OCI-LY7 (cell line): ENCODE measurements at regions not wholly inside any gene's neighbourhood (a gene's known extent, or its start where the extent isn't known, plus 50 kb on each side); places are given as distances from the start of the nearest gene placed in this dataset.

Experiments
- BruUV-seq: library from RNA; stranded (reverse); fragments of 400-500 nt; replicated peaks from 2 replicates; lab custom pipeline; 2021; lab: Mats Ljungman, UMichigan
- CTCF ChIA-PET: fragments of 300-600 bp; sonication (Branson Sonifier 250); formaldehyde crosslinking; loops from one replicate; lab custom pipeline; 2022; ENCODE audit warnings: antibody characterized with exemption; ENCODE audit not compliant: unreplicated experiment; lab: Charles Lee
- POLR2A ChIA-PET: fragments of 300-600 bp; sonication (Branson Sonifier 250); formaldehyde crosslinking; loops from one replicate; lab custom pipeline; 2022; ENCODE audit warnings: antibody characterized with exemption; lab: Charles Lee
- DNase-seq: peaks from one replicate; pipeline ENCODE4 v3.0.0-alpha.2; 2015; ENCODE audit warnings: low spot score
- H2AFZ ChIP-seq: fragments of 200-600 bp; sonication (generic), shearing (Covaris generic); 2 replicates; pipeline ENCODE4 v1.6.1; 2014; ENCODE audit warnings: mild to moderate bottlenecking, antibody characterized with exemption, low read length, moderate library complexity
- H3K27ac ChIP-seq: fragments of 200-600 bp; sonication (generic); 2 replicates; pipeline ENCODE4 v1.5.1; 2014; ENCODE audit warnings: mixed run types, low read depth, mild to moderate bottlenecking, moderate library complexity, low read length, inconsistent platforms; ENCODE audit not compliant: poor library complexity, severe bottlenecking
- H3K36me3 ChIP-seq: fragments of 200-600 bp; sonication (generic); 2 replicates; pipeline ENCODE4 v1.6.1; 2014; ENCODE audit warnings: mild to moderate bottlenecking, antibody characterized with exemption, low read length, moderate library complexity, mixed read lengths; ENCODE audit not compliant: insufficient read depth
- H3K4me1 ChIP-seq: fragments of 200-600 bp; sonication (generic); 2 replicates; pipeline ENCODE4 v1.5.1; 2014; ENCODE audit warnings: mild to moderate bottlenecking, low read length; ENCODE audit not compliant: insufficient read depth, poor library complexity, severe bottlenecking
- H3K4me2 ChIP-seq: fragments of 200-600 bp; sonication (generic); 2 replicates; pipeline ENCODE4 v1.6.1; 2014; ENCODE audit warnings: mild to moderate bottlenecking, low read length
- H3K4me3 ChIP-seq: fragments of 200-600 bp; sonication (generic); 2 replicates; pipeline ENCODE4 v1.5.1; 2014; ENCODE audit warnings: mild to moderate bottlenecking, low read depth, low read length; ENCODE audit not compliant: poor library complexity, severe bottlenecking
- H3K79me2 ChIP-seq: fragments of 200-600 bp; sonication (generic); 2 replicates; pipeline ENCODE4 v1.6.1; 2016; ENCODE audit warnings: low read depth, mild to moderate bottlenecking, low read length, moderate library complexity, mixed read lengths; ENCODE audit not compliant: insufficient read depth
- H3K9me2 ChIP-seq: fragments of 200-600 bp; sonication (generic); 2 replicates; pipeline ENCODE4 v1.6.1; 2016; ENCODE audit warnings: mild to moderate bottlenecking, low read length, mixed read lengths; ENCODE audit not compliant: insufficient read depth
- H3K9me3 ChIP-seq: fragments of 200-600 bp; sonication (generic); 2 replicates; pipeline ENCODE4 v1.6.1; 2014; ENCODE audit warnings: mild to moderate bottlenecking, mixed run types, low read length, mixed read lengths
- H4K20me1 ChIP-seq: fragments of 200-600 bp; sonication (generic); 2 replicates; pipeline ENCODE4 v1.6.1; 2014; ENCODE audit warnings: mild to moderate bottlenecking, antibody characterized with exemption, low read length, moderate library complexity, mixed read lengths; ENCODE audit not compliant: insufficient read depth
- CTCF ChIP-seq: fragments of 200-600 bp; sonication (generic); conservative IDR thresholded peaks from 2 replicates; pipeline ENCODE4 v1.5.1; 2014; ENCODE audit warnings: mild to moderate bottlenecking, antibody characterized with exemption, low read length, moderate library complexity, mixed read lengths
- EZH2phosphoT487 ChIP-seq: fragments of 200-600 bp; sonication (generic); IDR thresholded peaks from 2 replicates; pipeline ENCODE4 v1.6.1; 2018; ENCODE audit warnings: low read depth, borderline replicate concordance, mild to moderate bottlenecking, mixed run types, antibody characterized with exemption, low read length, moderate library complexity, mixed read lengths
- intact Hi-C: fragments of 100-400 bp; cut with micrococcal nuclease; formaldehyde crosslinking; loops from one replicate; pipeline ENCODE4 v1.10.0; 2022; ENCODE audit not compliant: unreplicated experiment

DNA sequence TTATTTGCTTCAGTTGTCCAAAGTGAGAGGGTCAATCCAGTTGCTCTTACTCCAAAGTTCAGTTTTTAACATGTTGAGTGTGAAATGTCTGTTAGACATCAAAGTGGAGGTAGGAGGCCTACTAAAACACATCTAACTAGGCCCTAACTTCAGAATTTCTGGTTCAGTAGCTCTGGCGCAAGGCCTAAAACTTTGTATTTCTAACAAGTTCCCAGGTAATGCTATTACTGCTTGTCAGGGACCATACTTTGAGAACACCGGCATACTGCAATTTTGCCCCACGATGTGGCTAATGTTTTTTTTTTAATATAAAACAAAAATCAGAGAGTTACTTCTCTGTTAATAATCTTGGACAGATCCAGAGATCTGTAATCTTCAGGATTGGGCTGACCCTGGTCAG lies 72.4 kb upstream of the LRRC55 start:
- Histone ChIP-seq H3K4me3 (no peak overlapping the region), H2AFZ (no peak overlapping the region), H3K9me3 (no peaks in the 10 kb centered on the region), H3K36me3 (no peaks in the 10 kb centered on the region), H3K4me1 (no peaks in the 10 kb centered on the region), H3K4me2 (no peak overlapping the region), H3K79me2 (no peaks in the 10 kb centered on the region), H3K27ac (no peak overlapping the region), H4K20me1 (no peaks in the 10 kb centered on the region), H3K9me2 (no peaks in the 10 kb centered on the region)
- TF ChIP-seq CTCF (no peak), EZH2phosphoT487 (no peak)
- intact Hi-C loops = no loop called here
- ChIA-PET POLR2A (no interaction called here), CTCF (no interaction called here)
- no TSS peak for BruUV-seq
- no peak for DNase-seq

- H2AFZ ChIP-seq = no peak overlapping the region
- H3K9me3 ChIP-seq = no peaks in the 10 kb centered on the region
- H3K4me2 ChIP-seq = no peak overlapping the region
- H3K9me2 ChIP-seq = no peaks in the 10 kb centered on the region
- CTCF ChIA-PET = no interaction called here
- no peaks in the 10 kb centered on the region for H3K4me1 ChIP-seq
- POLR2A ChIA-PET = no interaction called here
- H3K27ac ChIP-seq = no peak overlapping the region
- BruUV-seq = no TSS peak
- H3K79me2 ChIP-seq = no peaks in the 10 kb centered on the region
- TF ChIP-seq EZH2phosphoT487 (no peak), CTCF (no peak)
- no peaks in the 10 kb centered on the region for H3K36me3 ChIP-seq
- no peaks in the 10 kb centered on the region for H4K20me1 ChIP-seq
- no peak overlapping the region for H3K4me3 ChIP-seq
- DNase-seq = no peak
- intact Hi-C loops = loop anchor here (10.0 kb wide), 1 partner anchor 267 kb away; no protein-coding TSS in a partner anchor
Measured at GRCh38 chr11:57111619-57112018, 70.1 kb upstream of the LRRC55 start.

DNA sequence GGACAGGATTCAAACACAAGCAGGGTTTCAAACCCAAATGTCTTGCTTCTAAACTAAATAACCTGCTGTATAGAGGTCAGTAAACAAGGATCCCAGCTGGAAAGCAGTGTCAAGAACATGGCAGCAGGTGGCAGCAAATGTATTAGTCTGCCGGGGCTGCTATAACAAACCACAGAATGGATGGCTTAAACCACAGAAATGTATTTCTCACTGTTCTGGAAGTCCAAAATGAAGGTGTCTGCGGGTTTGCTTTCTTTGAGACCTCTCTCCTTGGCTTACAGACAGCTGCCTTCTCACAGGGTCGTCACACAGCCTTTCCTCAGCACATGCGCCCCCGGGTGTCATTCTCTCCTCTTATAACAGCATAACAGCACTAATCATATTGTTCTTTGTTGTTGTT lies 65.1 kb upstream of the LRRC55 start:
- H3K9me3 ChIP-seq = no peaks in the 10 kb centered on the region
- DNase-seq = peak; percentile 37
- no peak overlapping the region for H3K4me3 ChIP-seq
- no peak overlapping the region for H2AFZ ChIP-seq
- no peak overlapping the region for H3K4me2 ChIP-seq
- intact Hi-C loops = loop anchor here (1.0 to 10.0 kb wide), 2 partner anchors 133 to 272 kb away; no protein-coding TSS in a partner anchor
- no peaks in the 10 kb centered on the region for H4K20me1 ChIP-seq
- H3K36me3 ChIP-seq = no peaks in the 10 kb centered on the region
- H3K9me2 ChIP-seq = no peaks in the 10 kb centered on the region
- no TSS peak for BruUV-seq
- H3K4me1 ChIP-seq = no peaks in the 10 kb centered on the region
- no peak overlapping the region for H3K27ac ChIP-seq
- TF ChIP-seq CTCF (peak; percentile 77), EZH2phosphoT487 (no peak)
- no peaks in the 10 kb centered on the region for H3K79me2 ChIP-seq
- ChIA-PET POLR2A (no interaction called here), CTCF (no interaction called here)
